Peyer's patch (tissue), 4 donors: ENCODE measurements at regions not wholly inside any gene's neighbourhood (a gene's known extent, or its start where the extent isn't known, plus 50 kb on each side); places are given as distances from the start of the nearest gene placed in this dataset.

ENCODE experiments used
- DNase-seq, 3 donors: peaks; one replicate each; pipeline ENCODE4 v3.0.0-alpha.2; 2017 to 2019
- H3K27ac ChIP-seq, 4 donors: fragments of 200-600 bp; sonication (generic); one replicate each; pipeline ENCODE4 v1.5.1; 2016 to 2019
- H3K27me3 ChIP-seq, 2 donors: fragments of 200-600 bp; sonication (generic); one replicate each; pipeline ENCODE4 v1.5.1; 2019
- H3K36me3 ChIP-seq, 3 donors: fragments of 200-600 bp; sonication (generic); one replicate each; pipeline ENCODE4 v1.5.1; 2016 to 2019
- H3K4me1 ChIP-seq, 4 donors: fragments of 200-600 bp; sonication (generic); one replicate each; pipeline ENCODE4 v1.5.1; 2016 to 2019
- H3K4me3 ChIP-seq, 4 donors: fragments of 200-600 bp; sonication (generic); 1 replicate in 3 of 4; 2 replicates in 1 of 4; pipeline ENCODE4 v1.5.1; 2016 to 2019; ENCODE audit warnings: mild to moderate bottlenecking in 1 of 4
- H3K9me3 ChIP-seq, 4 donors: fragments of 200-600 bp; sonication (generic); one replicate each; pipeline ENCODE4 v1.5.1; 2016 to 2019; ENCODE audit warnings: mild to moderate bottlenecking in 1 of 4
- CTCF ChIP-seq, 6 experiments: fragments of 450-650 bp in 4 of 6; fragments of 200-600 bp in 2 of 6; sonication (generic) in 1 of 6; IDR thresholded peaks; one replicate each; pipeline ENCODE4 v1.5.1; 2017 to 2019; ENCODE audit warnings: antibody characterized with exemption in 6 of 6, mild to moderate bottlenecking in 3 of 6, moderate library complexity in 1 of 6
- POLR2A ChIP-seq, 2 donors: fragments of 450-650 bp; IDR thresholded peaks; one replicate each; pipeline ENCODE4 v1.5.1; 2017; ENCODE audit warnings: antibody characterized with exemption in 2 of 2, mild to moderate bottlenecking in 2 of 2, moderate library complexity in 2 of 2

- DNase-seq, result no peak
- Histone ChIP-seq H3K9me3 (no peaks in the 10 kb centered on the region), H3K27ac (no peak overlapping the region), H3K4me1 (no peaks in the 10 kb centered on the region), H3K36me3 (no peaks in the 10 kb centered on the region), H3K27me3 (no peaks in the 10 kb centered on the region), H3K4me3 (no peak overlapping the region)
- TF ChIP-seq POLR2A (IDR thresholded peaks at IDR 0.05) (no peak), CTCF (IDR thresholded peaks at IDR 0.05) (no peak)
Observed at GRCh38 chr20:55283889-55284288, 721.4 kb downstream of the CBLN4 start.

GRCh38 chr20:55273149-55273548 is 732.2 kb downstream of the CBLN4 start:
- TF ChIP-seq POLR2A (IDR thresholded peaks at IDR 0.05), result no peak
- TF ChIP-seq CTCF (IDR thresholded peaks at IDR 0.05), result no peak
- no peak for DNase-seq
- Histone ChIP-seq H3K9me3 (no peaks in the 10 kb centered on the region), H3K27ac (no peak overlapping the region), H3K36me3 (no peaks in the 10 kb centered on the region), H3K27me3 (no peaks in the 10 kb centered on the region), H3K4me1 (no peaks in the 10 kb centered on the region), H3K4me3 (no peak overlapping the region)

DNA sequence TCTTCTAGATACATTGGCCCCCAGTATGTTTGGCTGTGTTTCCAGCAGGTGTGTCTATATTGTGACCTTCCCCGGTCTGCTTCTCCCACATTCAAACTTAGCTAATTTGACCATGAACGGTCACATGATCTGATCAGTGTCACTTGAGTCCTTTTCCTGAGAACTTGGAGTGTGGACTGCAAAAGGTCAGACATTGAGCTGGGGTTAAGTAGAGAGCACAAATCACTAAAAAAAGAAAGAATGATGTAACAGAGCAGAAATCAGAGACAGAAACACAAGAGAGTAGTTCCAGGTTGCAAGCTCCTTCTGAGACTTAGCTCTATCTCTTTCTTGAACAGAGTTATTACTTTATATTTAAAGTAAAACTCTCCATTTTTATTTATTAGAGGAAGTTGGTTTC is 733.9 kb downstream of the CBLN4 start:
- no peak overlapping the region for H3K27ac ChIP-seq

DNA sequence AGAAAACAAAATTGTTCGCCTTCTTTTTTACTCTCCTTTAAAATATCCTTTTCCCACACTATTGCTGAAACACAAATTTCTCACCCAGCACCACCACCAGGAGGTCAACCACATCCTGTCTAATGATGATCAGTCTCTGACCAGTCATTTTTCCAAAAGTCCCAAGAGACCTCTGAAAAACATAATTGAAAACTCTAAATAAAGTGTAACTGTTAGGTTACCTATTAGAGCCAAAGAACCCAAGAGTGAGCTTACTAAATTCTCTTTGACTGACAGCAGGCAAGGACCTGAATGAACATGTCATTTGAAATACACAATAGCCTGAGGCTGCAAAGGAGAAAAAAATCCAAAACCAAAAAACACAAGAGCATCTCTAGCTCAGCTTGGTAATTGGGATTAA is 735.4 kb downstream of the CBLN4 start:
- Histone ChIP-seq H3K27ac (no peak overlapping the region), H3K27me3 (no peaks in the 10 kb centered on the region), H3K4me1 (no peaks in the 10 kb centered on the region), H3K9me3 (no peaks in the 10 kb centered on the region), H3K36me3 (no peaks in the 10 kb centered on the region), H3K4me3 (no peak overlapping the region)
- no peak for TF ChIP-seq POLR2A (IDR thresholded peaks at IDR 0.05)
- TF ChIP-seq CTCF (IDR thresholded peaks at IDR 0.05), result no peak
- no peak for DNase-seq

More for the DNA sequence above, 733.9 kb downstream of the CBLN4 start:
- Histone ChIP-seq H3K9me3 (no peaks in the 10 kb centered on the region), H3K4me3 (no peak overlapping the region), H3K4me1 (no peaks in the 10 kb centered on the region), H3K36me3 (no peaks in the 10 kb centered on the region), H3K27me3 (no peaks in the 10 kb centered on the region)
- DNase-seq, result no peak
- TF ChIP-seq POLR2A (IDR thresholded peaks at IDR 0.05) (no peak), CTCF (IDR thresholded peaks at IDR 0.05) (no peak)

DNA sequence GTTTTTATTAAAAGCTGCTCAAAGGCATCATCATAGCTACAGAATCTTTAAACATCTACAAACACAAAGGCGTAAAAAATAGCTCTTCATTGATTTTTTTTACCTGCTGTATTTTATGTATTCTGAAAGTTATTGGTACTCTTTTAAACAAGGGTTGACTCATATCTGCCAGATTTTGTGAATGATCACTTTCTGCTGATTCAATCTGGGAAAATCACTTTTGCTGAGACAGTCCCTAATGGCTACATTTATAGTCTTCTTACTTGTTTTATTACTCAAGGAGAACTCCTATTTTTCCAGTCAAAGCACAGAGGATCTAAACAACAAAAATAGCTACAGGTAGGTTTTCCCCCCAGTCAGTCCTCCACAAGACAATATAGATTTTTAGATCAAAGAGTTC is 739.0 kb downstream of the CBLN4 start:
- no peaks in the 10 kb centered on the region for H3K4me1 ChIP-seq
- no peaks in the 10 kb centered on the region for H3K9me3 ChIP-seq
- no peaks in the 10 kb centered on the region for H3K36me3 ChIP-seq
- DNase-seq, result no peak
- no peaks in the 10 kb centered on the region for H3K27me3 ChIP-seq
- H3K4me3 ChIP-seq, result no peak overlapping the region
- TF ChIP-seq POLR2A (IDR thresholded peaks at IDR 0.05) (no peak), CTCF (IDR thresholded peaks at IDR 0.05) (no peak)
- H3K27ac ChIP-seq, result no peak overlapping the region

DNA sequence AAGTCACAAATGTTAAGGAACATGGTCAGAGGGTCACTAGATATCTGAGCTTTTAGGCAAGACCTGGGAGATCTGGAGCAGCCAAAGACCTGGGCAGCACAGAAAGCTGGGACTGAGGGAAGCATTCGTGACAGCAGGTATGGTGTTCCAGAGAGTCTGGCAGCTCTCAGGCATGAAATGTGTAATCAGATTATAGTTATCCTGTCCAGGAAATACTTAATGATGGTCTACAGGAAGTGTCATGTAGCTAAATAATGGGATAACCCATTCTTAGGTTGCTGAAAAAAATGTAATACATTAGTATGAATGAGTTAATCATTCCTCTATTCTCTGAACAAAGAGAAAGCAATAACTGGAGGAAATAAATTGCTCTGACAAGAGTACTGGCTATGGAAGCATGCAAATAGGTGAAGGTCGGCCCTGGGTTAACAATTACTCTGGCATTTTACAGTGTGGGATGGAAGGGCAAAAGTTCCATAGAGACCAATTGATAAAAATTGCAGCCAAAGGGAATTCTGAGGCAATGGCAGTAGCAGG is 740.5 kb downstream of the CBLN4 start:
- no peak for TF ChIP-seq POLR2A (IDR thresholded peaks at IDR 0.05)
- no peak for TF ChIP-seq CTCF (IDR thresholded peaks at IDR 0.05)
- Histone ChIP-seq H3K27ac (no peak overlapping the region), H3K36me3 (no peaks in the 10 kb centered on the region), H3K4me3 (no peak overlapping the region), H3K9me3 (no peaks in the 10 kb centered on the region), H3K4me1 (no peaks in the 10 kb centered on the region), H3K27me3 (no peaks in the 10 kb centered on the region)
- DNase-seq, result no peak
